AG04450 (cell line): ENCODE measurements at regions not wholly inside any gene's neighbourhood (a gene's known extent, or its start where the extent isn't known, plus 50 kb on each side); places are given as distances from the start of the nearest gene placed in this dataset.

ENCODE experiments used
- CTCF ChIA-PET: fragments of 300-600, 350-600 bp; formaldehyde crosslinking; extraction: SDS; loops from one replicate; lab custom pipeline; 2022; ENCODE audit warnings: antibody characterized with exemption, inconsistent platforms; lab: Charles Lee
- POLR2A ChIA-PET: fragments of 350-600 bp; formaldehyde crosslinking; extraction: SDS; loops from one replicate; lab custom pipeline; 2021; ENCODE audit warnings: antibody characterized with exemption, inconsistent platforms; lab: Yijun Ruan, JAX
- DNase-seq: peaks from one replicate; pipeline ENCODE4 v3.0.0-alpha.2; 2011; ENCODE audit warnings: low read depth, low spot score
- H3K27ac ChIP-seq: one replicate; pipeline ENCODE4 v1.5.1; 2012; ENCODE audit warnings: low read depth, low read length, control low read depth
- H3K27me3 ChIP-seq: one replicate; pipeline ENCODE4 v1.6.0; 2012; ENCODE audit warnings: low read length; ENCODE audit not compliant: control insufficient read depth, insufficient read depth
- H3K4me3 ChIP-seq: 2 replicates; pipeline ENCODE4 v1.5.1; 2011; ENCODE audit warnings: mild to moderate bottlenecking, low read depth, low read length, control low read depth
- H3K9me3 ChIP-seq: 2 replicates; pipeline ENCODE4 v1.5.1; 2012; ENCODE audit warnings: low read length; ENCODE audit not compliant: control insufficient read depth, insufficient read depth
- TF ChIP-seq, protein P1 (sequence below): IDR thresholded peaks from 2 replicates; pipeline ENCODE4 v1.5.1; 2011; ENCODE audit warnings: low read depth, low read length, control low read depth, inconsistent platforms

DNA sequence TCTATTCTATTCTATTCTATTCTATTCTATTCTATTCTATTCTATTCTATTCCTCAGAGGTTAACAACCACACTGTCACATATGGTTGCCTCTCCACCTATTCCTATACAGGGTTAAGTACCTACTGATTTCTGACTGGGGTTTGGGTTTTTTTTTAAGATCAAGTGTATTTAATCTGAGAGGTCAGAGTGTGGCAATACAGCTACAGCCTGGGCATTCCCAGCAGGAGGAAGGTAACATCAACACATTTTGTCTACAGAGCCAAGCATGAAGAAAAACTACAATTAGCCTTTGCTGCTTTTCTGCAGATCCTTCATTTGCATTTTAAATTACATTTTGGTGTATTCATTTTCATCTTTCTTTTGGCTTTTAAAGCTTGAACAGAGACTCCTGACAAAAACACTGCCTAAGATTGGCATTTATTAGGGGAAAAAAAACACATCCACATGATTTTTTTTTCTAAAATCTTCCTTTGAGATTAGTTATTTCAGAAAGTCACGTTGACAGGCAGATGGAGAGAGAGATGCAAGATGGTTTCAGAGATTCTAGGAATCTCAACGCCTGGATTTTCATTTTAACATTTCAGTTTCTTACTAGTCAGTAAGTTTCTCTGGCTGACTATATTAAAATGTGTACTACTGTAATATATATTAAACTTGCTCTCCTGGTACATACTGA lies 255.9 kb upstream of the TET2 start:
- ChIA-PET POLR2A (no interaction called here), CTCF (no interaction called here)
- DNase-seq: no peak
- TF ChIP-seq, protein P1, sequence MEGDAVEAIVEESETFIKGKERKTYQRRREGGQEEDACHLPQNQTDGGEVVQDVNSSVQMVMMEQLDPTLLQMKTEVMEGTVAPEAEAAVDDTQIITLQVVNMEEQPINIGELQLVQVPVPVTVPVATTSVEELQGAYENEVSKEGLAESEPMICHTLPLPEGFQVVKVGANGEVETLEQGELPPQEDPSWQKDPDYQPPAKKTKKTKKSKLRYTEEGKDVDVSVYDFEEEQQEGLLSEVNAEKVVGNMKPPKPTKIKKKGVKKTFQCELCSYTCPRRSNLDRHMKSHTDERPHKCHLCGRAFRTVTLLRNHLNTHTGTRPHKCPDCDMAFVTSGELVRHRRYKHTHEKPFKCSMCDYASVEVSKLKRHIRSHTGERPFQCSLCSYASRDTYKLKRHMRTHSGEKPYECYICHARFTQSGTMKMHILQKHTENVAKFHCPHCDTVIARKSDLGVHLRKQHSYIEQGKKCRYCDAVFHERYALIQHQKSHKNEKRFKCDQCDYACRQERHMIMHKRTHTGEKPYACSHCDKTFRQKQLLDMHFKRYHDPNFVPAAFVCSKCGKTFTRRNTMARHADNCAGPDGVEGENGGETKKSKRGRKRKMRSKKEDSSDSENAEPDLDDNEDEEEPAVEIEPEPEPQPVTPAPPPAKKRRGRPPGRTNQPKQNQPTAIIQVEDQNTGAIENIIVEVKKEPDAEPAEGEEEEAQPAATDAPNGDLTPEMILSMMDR: no peak
- Histone ChIP-seq H3K9me3 (no peaks in the 10 kb centered on the region), H3K27me3 (no peaks in the 10 kb centered on the region), H3K4me3 (no peak overlapping the region), H3K27ac (no peak overlapping the region)

DNA sequence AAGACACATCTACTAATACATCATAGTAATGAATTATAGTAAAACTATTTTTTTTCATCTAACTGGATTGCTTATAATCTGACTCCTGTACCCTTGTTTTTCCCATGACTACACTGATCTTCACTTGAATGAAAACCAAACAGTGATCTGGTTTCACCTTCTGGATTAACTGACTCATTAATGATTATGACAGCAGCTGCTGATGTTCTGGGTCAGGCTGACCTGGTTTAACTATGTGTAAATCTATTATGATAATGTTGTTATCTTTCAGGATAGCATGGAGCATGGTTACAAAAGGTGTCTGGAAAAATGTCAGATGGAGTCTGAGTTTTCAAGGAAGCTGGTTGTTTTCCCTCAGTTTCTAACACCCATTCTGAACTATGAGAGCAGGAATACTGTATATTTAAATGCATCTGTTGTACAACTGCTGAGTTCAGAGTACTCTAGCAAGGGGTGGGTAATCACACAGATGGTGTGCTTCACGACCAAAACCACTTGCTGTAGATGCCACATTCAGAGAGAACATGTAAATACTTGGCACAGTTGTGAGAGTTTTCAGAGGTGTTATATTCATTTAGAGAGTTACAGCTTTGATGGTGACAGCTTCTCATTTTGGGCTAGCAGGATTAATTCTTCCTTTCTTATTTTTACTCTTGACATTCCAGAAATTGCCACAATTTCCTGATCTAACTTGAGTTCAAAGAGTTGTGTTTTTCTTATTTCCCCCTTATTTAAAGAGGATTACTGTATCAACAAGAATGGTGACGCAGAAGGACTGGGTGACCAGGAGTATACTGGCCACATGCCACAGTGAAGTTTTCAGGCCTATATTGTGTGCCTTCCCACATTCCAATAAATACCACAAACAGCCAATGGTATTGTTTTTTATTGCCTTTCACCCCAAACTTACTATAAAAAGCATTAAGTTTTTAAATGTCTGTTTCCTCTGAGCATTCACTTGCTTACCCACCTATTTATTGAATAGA lies 249.7 kb upstream of the TET2 start:
- no peaks in the 10 kb centered on the region for H3K27me3 ChIP-seq
- H3K4me3 ChIP-seq: no peak overlapping the region
- no peaks in the 10 kb centered on the region for H3K9me3 ChIP-seq
- CTCF ChIA-PET: no interaction called here
- TF ChIP-seq, protein P1: no peak
- POLR2A ChIA-PET: no interaction called here
- H3K27ac ChIP-seq: no peak overlapping the region
- no peak for DNase-seq

GRCh38 chr4:104899863-104900262 lies 246.8 kb upstream of the TET2 start:
- TF ChIP-seq, protein P1: no peak
- ChIA-PET CTCF (no interaction called here), POLR2A (no interaction called here)
- Histone ChIP-seq H3K27ac (no peak overlapping the region), H3K4me3 (no peak overlapping the region), H3K9me3 (no peaks in the 10 kb centered on the region), H3K27me3 (no peaks in the 10 kb centered on the region)
- DNase-seq: no peak

GRCh38 chr4:104901438-104901837 lies 245.2 kb upstream of the TET2 start:
- DNase-seq: no peak
- ChIA-PET POLR2A (no interaction called here), CTCF (no interaction called here)
- Histone ChIP-seq H3K27me3 (no peaks in the 10 kb centered on the region), H3K9me3 (no peaks in the 10 kb centered on the region), H3K27ac (no peak overlapping the region), H3K4me3 (no peak overlapping the region)
- TF ChIP-seq, protein P1: no peak

- no peaks in the 10 kb centered on the region for H3K27me3 ChIP-seq
- TF ChIP-seq, protein P1: no peak
- DNase-seq: no peak
- no peak overlapping the region for H3K27ac ChIP-seq
- no peaks in the 10 kb centered on the region for H3K9me3 ChIP-seq
- ChIA-PET CTCF (no interaction called here), POLR2A (no interaction called here)
- H3K4me3 ChIP-seq: no peak overlapping the region
Observed at GRCh38 chr4:104901961-104902605, 244.6 kb upstream of the TET2 start.
